ENCODE measurements at regions not wholly inside any gene's neighbourhood (a gene's known extent, or its start where the extent isn't known, plus 50 kb on each side); places are given as distances from the start of the nearest gene placed in this dataset.

DNA sequence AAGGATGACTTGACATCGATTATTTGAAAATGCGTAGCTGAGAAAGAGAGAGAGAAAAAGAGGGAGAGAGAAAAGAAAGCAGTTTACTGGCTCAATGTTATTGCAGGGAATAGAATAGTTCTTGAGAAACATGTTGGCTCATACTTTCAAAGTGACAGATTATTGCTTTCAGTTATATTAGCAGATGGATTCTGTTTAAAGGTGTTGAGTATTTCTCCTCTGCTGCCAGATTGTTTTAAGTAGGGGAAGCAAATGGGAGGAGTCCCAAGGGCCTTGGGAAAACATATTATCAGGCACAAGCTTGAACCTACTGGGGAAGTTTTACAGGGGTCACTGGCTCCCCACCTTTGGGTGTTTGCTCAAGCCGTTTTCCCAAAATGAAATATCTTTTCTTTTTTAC, 203.8 kb upstream of the SRRM4 start (continued):
- TF ChIP-seq, protein P1, sequence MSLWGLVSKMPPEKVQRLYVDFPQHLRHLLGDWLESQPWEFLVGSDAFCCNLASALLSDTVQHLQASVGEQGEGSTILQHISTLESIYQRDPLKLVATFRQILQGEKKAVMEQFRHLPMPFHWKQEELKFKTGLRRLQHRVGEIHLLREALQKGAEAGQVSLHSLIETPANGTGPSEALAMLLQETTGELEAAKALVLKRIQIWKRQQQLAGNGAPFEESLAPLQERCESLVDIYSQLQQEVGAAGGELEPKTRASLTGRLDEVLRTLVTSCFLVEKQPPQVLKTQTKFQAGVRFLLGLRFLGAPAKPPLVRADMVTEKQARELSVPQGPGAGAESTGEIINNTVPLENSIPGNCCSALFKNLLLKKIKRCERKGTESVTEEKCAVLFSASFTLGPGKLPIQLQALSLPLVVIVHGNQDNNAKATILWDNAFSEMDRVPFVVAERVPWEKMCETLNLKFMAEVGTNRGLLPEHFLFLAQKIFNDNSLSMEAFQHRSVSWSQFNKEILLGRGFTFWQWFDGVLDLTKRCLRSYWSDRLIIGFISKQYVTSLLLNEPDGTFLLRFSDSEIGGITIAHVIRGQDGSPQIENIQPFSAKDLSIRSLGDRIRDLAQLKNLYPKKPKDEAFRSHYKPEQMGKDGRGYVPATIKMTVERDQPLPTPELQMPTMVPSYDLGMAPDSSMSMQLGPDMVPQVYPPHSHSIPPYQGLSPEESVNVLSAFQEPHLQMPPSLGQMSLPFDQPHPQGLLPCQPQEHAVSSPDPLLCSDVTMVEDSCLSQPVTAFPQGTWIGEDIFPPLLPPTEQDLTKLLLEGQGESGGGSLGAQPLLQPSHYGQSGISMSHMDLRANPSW (CRISPR knock-in tag; conservative IDR thresholded peaks at IDR 0.05; ENCODE audit: low read depth): no peak
- TF ChIP-seq GABPB1 (CRISPR knock-in tag; IDR thresholded peaks at IDR 0.05): no peak
- TF ChIP-seq, protein P2, sequence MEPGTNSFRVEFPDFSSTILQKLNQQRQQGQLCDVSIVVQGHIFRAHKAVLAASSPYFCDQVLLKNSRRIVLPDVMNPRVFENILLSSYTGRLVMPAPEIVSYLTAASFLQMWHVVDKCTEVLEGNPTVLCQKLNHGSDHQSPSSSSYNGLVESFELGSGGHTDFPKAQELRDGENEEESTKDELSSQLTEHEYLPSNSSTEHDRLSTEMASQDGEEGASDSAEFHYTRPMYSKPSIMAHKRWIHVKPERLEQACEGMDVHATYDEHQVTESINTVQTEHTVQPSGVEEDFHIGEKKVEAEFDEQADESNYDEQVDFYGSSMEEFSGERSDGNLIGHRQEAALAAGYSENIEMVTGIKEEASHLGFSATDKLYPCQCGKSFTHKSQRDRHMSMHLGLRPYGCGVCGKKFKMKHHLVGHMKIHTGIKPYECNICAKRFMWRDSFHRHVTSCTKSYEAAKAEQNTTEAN (CRISPR knock-in tag; IDR thresholded peaks at IDR 0.05): no peak
- TF ChIP-seq, protein P3, sequence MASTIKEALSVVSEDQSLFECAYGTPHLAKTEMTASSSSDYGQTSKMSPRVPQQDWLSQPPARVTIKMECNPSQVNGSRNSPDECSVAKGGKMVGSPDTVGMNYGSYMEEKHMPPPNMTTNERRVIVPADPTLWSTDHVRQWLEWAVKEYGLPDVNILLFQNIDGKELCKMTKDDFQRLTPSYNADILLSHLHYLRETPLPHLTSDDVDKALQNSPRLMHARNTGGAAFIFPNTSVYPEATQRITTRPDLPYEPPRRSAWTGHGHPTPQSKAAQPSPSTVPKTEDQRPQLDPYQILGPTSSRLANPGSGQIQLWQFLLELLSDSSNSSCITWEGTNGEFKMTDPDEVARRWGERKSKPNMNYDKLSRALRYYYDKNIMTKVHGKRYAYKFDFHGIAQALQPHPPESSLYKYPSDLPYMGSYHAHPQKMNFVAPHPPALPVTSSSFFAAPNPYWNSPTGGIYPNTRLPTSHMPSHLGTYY (CRISPR knock-in tag; IDR thresholded peaks at IDR 0.05): no peak
- TF ChIP-seq SP1 (CRISPR knock-in tag; conservative IDR thresholded peaks at IDR 0.05): no peak

DNA sequence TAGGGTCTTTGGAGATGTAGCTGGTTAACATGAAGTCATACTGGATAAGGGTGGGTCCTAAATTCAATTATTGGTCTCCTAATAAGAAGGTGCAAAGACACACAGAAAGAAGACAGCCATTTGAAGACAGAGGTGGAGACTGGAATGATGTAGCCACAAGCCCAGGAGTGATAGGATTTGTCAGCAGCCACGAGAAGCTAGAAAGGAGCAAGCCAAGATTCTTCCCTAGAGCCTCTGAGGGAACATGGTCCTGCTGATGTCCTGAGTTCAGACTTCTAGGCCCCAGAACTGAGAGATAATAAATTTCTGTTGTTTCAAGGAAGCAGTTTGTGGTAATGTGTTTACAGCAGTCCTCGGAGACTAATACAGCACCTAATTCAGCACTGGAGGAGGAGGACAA, 203.3 kb upstream of the SRRM4 start:
- H3K4me1 Mint-ChIP-seq: peaks cover 36% of the 10 kb centered on the region
- POLR2A ChIA-PET: interaction anchor here (1.1 kb wide), 1 partner anchor 15 kb away, joined by 3 read pairs; no protein-coding TSS in a partner anchor
- no peak overlapping the region for H3K4me3 Mint-ChIP-seq
- TF ChIP-seq ZNF416 (CRISPR knock-in tag; IDR thresholded peaks at IDR 0.05) (no peak), ESRRA (CRISPR knock-in tag; IDR thresholded peaks at IDR 0.05; ENCODE audit: borderline replicate concordance) (no peak), MYBL2 (CRISPR knock-in tag; IDR thresholded peaks at IDR 0.05) (no peak), ZNF396 (CRISPR knock-in tag; IDR thresholded peaks at IDR 0.05; ENCODE audit: borderline replicate concordance) (no peak), TEAD4 (CRISPR knock-in tag; IDR thresholded peaks at IDR 0.05) (no peak), ZNF232 (CRISPR knock-in tag; IDR thresholded peaks at IDR 0.05) (no peak), HMGA2 (CRISPR knock-in tag; IDR thresholded peaks at IDR 0.05) (no peak), NR2C2 (CRISPR knock-in tag; IDR thresholded peaks at IDR 0.05) (no peak), ZNF219 (CRISPR knock-in tag; IDR thresholded peaks at IDR 0.05; ENCODE audit: borderline replicate concordance) (no peak), CBFB (CRISPR knock-in tag; IDR thresholded peaks at IDR 0.05; ENCODE audit: low read depth) (no peak), RELA (CRISPR knock-in tag; IDR thresholded peaks at IDR 0.05; ENCODE audit: borderline replicate concordance) (no peak), GTF2I (CRISPR knock-in tag; conservative IDR thresholded peaks at IDR 0.05) (no peak), SOX15 (CRISPR knock-in tag; IDR thresholded peaks at IDR 0.05) (no peak), ETV6 (CRISPR knock-in tag; IDR thresholded peaks at IDR 0.05) (no peak), MXD4 (CRISPR knock-in tag; IDR thresholded peaks at IDR 0.05; ENCODE audit: borderline replicate concordance) (no peak)
- TF ChIP-seq, protein P4, sequence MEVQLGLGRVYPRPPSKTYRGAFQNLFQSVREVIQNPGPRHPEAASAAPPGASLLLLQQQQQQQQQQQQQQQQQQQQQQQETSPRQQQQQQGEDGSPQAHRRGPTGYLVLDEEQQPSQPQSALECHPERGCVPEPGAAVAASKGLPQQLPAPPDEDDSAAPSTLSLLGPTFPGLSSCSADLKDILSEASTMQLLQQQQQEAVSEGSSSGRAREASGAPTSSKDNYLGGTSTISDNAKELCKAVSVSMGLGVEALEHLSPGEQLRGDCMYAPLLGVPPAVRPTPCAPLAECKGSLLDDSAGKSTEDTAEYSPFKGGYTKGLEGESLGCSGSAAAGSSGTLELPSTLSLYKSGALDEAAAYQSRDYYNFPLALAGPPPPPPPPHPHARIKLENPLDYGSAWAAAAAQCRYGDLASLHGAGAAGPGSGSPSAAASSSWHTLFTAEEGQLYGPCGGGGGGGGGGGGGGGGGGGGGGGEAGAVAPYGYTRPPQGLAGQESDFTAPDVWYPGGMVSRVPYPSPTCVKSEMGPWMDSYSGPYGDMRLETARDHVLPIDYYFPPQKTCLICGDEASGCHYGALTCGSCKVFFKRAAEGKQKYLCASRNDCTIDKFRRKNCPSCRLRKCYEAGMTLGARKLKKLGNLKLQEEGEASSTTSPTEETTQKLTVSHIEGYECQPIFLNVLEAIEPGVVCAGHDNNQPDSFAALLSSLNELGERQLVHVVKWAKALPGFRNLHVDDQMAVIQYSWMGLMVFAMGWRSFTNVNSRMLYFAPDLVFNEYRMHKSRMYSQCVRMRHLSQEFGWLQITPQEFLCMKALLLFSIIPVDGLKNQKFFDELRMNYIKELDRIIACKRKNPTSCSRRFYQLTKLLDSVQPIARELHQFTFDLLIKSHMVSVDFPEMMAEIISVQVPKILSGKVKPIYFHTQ (CRISPR knock-in tag; IDR thresholded peaks at IDR 0.05): no peak
- TF ChIP-seq, protein P5, sequence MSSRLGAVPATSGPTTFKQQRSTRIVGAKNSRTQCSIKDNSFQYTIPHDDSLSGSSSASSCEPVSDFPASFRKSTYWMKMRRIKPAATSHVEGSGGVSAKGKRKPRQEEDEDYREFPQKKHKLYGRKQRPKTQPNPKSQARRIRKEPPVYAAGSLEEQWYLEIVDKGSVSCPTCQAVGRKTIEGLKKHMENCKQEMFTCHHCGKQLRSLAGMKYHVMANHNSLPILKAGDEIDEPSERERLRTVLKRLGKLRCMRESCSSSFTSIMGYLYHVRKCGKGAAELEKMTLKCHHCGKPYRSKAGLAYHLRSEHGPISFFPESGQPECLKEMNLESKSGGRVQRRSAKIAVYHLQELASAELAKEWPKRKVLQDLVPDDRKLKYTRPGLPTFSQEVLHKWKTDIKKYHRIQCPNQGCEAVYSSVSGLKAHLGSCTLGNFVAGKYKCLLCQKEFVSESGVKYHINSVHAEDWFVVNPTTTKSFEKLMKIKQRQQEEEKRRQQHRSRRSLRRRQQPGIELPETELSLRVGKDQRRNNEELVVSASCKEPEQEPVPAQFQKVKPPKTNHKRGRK (CRISPR knock-in tag; IDR thresholded peaks at IDR 0.05; ENCODE audit: borderline replicate concordance): no peak
- TF ChIP-seq, protein P6, sequence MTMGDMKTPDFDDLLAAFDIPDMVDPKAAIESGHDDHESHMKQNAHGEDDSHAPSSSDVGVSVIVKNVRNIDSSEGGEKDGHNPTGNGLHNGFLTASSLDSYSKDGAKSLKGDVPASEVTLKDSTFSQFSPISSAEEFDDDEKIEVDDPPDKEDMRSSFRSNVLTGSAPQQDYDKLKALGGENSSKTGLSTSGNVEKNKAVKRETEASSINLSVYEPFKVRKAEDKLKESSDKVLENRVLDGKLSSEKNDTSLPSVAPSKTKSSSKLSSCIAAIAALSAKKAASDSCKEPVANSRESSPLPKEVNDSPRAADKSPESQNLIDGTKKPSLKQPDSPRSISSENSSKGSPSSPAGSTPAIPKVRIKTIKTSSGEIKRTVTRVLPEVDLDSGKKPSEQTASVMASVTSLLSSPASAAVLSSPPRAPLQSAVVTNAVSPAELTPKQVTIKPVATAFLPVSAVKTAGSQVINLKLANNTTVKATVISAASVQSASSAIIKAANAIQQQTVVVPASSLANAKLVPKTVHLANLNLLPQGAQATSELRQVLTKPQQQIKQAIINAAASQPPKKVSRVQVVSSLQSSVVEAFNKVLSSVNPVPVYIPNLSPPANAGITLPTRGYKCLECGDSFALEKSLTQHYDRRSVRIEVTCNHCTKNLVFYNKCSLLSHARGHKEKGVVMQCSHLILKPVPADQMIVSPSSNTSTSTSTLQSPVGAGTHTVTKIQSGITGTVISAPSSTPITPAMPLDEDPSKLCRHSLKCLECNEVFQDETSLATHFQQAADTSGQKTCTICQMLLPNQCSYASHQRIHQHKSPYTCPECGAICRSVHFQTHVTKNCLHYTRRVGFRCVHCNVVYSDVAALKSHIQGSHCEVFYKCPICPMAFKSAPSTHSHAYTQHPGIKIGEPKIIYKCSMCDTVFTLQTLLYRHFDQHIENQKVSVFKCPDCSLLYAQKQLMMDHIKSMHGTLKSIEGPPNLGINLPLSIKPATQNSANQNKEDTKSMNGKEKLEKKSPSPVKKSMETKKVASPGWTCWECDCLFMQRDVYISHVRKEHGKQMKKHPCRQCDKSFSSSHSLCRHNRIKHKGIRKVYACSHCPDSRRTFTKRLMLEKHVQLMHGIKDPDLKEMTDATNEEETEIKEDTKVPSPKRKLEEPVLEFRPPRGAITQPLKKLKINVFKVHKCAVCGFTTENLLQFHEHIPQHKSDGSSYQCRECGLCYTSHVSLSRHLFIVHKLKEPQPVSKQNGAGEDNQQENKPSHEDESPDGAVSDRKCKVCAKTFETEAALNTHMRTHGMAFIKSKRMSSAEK (CRISPR knock-in tag; IDR thresholded peaks at IDR 0.05; ENCODE audit: borderline replicate concordance): no peak
- TF ChIP-seq, protein P7, sequence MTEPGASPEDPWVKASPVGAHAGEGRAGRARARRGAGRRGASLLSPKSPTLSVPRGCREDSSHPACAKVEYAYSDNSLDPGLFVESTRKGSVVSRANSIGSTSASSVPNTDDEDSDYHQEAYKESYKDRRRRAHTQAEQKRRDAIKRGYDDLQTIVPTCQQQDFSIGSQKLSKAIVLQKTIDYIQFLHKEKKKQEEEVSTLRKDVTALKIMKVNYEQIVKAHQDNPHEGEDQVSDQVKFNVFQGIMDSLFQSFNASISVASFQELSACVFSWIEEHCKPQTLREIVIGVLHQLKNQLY (CRISPR knock-in tag; IDR thresholded peaks at IDR 0.05): no peak
- CTCF ChIA-PET: no interaction called here
- no peak overlapping the region for H3K27ac Mint-ChIP-seq
- no peaks in the 10 kb centered on the region for H3K9me3 Mint-ChIP-seq
- peaks cover 44% of the 10 kb centered on the region for H3K27me3 Mint-ChIP-seq (ENCODE audit: low read depth)
- DNase-seq (ENCODE audit: low spot score): no peak
- H3K36me3 Mint-ChIP-seq: no peaks in the 10 kb centered on the region
- ATAC-seq: no peak
